ENCODE measurements at regions not wholly inside any gene's neighbourhood (a gene's known extent, or its start where the extent isn't known, plus 50 kb on each side); places are given as distances from the start of the nearest gene placed in this dataset.

- DNase-seq, result no peak
- TF ChIP-seq CTCF (IDR thresholded peaks at IDR 0.05; ENCODE audit: borderline replicate concordance), result no peak
- Histone ChIP-seq H3K27me3 (ENCODE audit: low read depth) (no peaks in the 10 kb centered on the region), H3K4me1 (peaks cover 1% of the 10 kb centered on the region), H3K9me3 (replicated peaks) (no peaks in the 10 kb centered on the region), H3K27ac (replicated peaks) (no peak overlapping the region), H3K36me3 (no peaks in the 10 kb centered on the region), H3K4me3 (no peak overlapping the region)
- intact Hi-C loops (cut with micrococcal nuclease), result no loop called here
Measured at GRCh38 chr6:100171533-100172321, 177.7 kb upstream of the MCHR2 start.

GRCh38 chr6:100168148-100168547, 174.1 kb upstream of the MCHR2 start:
- no peak overlapping the region for H3K27ac ChIP-seq (replicated peaks)
- no peak overlapping the region for H3K4me3 ChIP-seq

GRCh38 chr6:100167585-100167984, 173.6 kb upstream of the MCHR2 start:
- TF ChIP-seq CTCF (IDR thresholded peaks at IDR 0.05; ENCODE audit: borderline replicate concordance), result no peak
- Histone ChIP-seq H3K4me1 (no peaks in the 10 kb centered on the region), H3K27me3 (ENCODE audit: low read depth) (peaks cover 5% of the 10 kb centered on the region), H3K27ac (replicated peaks) (no peak overlapping the region), H3K9me3 (replicated peaks) (no peaks in the 10 kb centered on the region), H3K4me3 (no peak overlapping the region), H3K36me3 (no peaks in the 10 kb centered on the region)
- intact Hi-C loops (cut with micrococcal nuclease), result no loop called here
- no peak for DNase-seq

More at GRCh38 chr6:100168148-100168547, 174.1 kb upstream of the MCHR2 start:
- TF ChIP-seq CTCF (IDR thresholded peaks at IDR 0.05; ENCODE audit: borderline replicate concordance), result no peak
- Histone ChIP-seq H3K36me3 (no peaks in the 10 kb centered on the region), H3K9me3 (replicated peaks) (no peaks in the 10 kb centered on the region), H3K4me1 (no peaks in the 10 kb centered on the region), H3K27me3 (ENCODE audit: low read depth) (peaks cover under 1% of the 10 kb centered on the region)
- intact Hi-C loops (cut with micrococcal nuclease), result no loop called here
- DNase-seq, result no peak

GRCh38 chr6:100166956-100167355, 172.9 kb upstream of the MCHR2 start:
- Histone ChIP-seq H3K36me3 (no peaks in the 10 kb centered on the region), H3K9me3 (replicated peaks) (no peaks in the 10 kb centered on the region), H3K27ac (replicated peaks) (no peak overlapping the region), H3K4me3 (no peak overlapping the region), H3K4me1 (no peaks in the 10 kb centered on the region), H3K27me3 (ENCODE audit: low read depth) (peaks cover 5% of the 10 kb centered on the region)
- intact Hi-C loops (cut with micrococcal nuclease), result no loop called here
- no peak for DNase-seq
- no peak for TF ChIP-seq CTCF (IDR thresholded peaks at IDR 0.05; ENCODE audit: borderline replicate concordance)

- Histone ChIP-seq H3K9me3 (replicated peaks) (no peaks in the 10 kb centered on the region), H3K36me3 (no peaks in the 10 kb centered on the region), H3K4me3 (no peak overlapping the region), H3K27ac (replicated peaks) (no peak overlapping the region), H3K4me1 (no peaks in the 10 kb centered on the region), H3K27me3 (ENCODE audit: low read depth) (peaks cover 12% of the 10 kb centered on the region)
- no peak for TF ChIP-seq CTCF (IDR thresholded peaks at IDR 0.05; ENCODE audit: borderline replicate concordance)
- DNase-seq, result no peak
- intact Hi-C loops (cut with micrococcal nuclease), result no loop called here
Measured at GRCh38 chr6:100165442-100165841, 171.4 kb upstream of the MCHR2 start.
